GM21515 (cell line): ENCODE measurements at regions not wholly inside any gene's neighbourhood (a gene's known extent, or its start where the extent isn't known, plus 50 kb on each side); places are given as distances from the start of the nearest gene placed in this dataset.

ENCODE experiments used
- ATAC-seq: cut with Tn5 transposase; IDR thresholded peaks from one replicate; pipeline ENCODE4 v1.9.1; 2021; ENCODE audit not compliant: unreplicated experiment

GRCh38 chr3:153311541-153311940 is 149.5 kb downstream of the RAP2B start:
- ATAC-seq: no peak

DNA sequence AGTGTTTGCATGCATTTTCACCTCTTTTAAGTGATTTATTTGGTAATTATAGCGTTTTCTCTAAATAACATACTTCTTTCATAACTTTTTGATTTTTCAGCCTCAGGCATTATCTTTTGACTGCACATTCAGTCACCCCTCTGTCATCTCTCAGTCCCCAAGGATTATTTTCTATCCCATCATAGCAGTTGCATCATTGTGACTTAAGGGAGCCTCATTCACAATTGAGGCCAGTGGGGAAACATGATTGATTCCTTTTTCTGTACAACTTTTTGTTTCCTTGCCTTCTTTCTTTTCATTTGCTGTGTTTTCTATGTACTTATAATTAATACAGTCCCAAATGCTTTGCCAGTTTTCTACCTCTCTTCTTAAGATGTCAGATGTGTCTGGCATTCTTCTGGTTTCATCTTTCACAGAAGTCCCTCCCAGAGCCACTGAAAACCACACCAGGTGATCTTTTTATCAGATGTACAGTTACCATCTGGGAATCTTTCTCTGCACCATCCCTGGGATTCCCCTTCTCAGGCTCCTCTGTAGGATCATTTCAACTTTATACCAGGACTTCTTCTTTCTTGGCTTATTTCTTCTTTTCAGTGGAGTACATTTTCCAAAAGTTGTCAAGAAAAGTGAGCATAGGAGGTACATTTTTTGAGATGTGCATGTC is 151.4 kb downstream of the RAP2B start:
- ATAC-seq: no peak

- no peak for ATAC-seq
Observed at GRCh38 chr3:153314038-153314437, 152.0 kb downstream of the RAP2B start.

- ATAC-seq: no peak
Observed at GRCh38 chr3:153315781-153316180, 153.8 kb downstream of the RAP2B start.

DNA sequence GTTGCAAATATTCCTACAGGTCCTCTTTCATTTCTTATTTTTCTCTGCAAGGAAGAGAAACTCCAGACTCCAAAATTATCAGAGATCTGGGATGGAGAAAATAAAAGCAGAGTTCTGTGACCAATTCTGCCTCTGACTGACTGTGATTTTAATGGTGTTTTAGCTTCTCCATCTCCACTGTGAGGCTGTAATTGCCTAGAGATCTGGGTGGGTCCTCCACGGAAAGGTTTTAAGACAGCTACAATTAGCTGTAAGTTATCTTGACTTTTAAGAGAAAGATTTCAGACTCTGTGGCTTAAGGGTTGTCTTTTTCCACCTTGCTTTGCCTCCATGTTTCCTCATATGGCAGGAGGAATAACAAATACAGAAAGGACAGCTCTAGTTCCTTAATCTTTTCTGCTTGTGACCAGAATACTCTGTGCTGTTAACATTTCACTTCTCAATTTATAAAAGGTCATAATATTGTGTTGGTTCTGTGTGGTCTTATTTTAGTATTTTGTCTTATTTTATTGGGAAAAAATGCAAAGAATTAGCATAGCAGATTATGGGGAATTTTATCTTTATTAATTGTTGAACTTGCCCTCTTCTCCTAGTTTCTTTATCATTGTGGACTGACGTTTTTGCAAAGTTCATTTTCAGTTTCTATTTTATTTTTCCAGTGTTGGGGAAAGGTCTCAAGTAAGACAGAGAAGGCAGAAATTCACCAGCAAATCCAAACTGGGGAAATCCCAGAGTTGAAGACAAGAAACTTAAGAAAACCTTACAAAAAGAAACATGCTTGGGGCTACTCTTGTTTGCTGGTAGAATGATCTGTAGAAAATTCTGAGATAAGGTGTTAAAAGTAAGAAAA is 157.9 kb downstream of the RAP2B start:
- ATAC-seq: no peak

- ATAC-seq: no peak
Observed at GRCh38 chr3:153320585-153321128, 158.6 kb downstream of the RAP2B start.

- ATAC-seq: no peak
Observed at GRCh38 chr3:153328690-153329089, 166.7 kb downstream of the RAP2B start.

GRCh38 chr3:153330901-153331300 is 168.9 kb downstream of the RAP2B start:
- no peak for ATAC-seq

DNA sequence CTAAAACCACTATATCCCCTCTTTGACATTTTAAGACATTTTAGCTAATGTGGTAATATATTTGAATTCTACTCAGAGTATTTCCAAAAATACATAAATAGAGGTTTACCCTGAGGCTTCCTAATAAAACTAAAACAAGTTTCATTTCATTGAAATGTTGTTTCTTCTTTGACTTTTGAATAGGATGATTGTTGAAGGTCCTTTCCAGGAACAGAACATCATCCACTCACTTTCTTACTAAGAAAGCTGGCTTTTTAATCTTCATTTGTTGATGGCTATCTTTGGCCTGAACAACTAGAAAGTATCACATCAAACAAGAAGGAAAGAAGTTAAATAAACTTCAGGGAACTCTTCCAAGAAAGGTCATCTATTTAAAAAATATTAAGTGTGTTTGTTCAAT is 169.7 kb downstream of the RAP2B start:
- no peak for ATAC-seq

- no peak for ATAC-seq
Observed at GRCh38 chr3:153334558-153334957, 172.5 kb downstream of the RAP2B start.

DNA sequence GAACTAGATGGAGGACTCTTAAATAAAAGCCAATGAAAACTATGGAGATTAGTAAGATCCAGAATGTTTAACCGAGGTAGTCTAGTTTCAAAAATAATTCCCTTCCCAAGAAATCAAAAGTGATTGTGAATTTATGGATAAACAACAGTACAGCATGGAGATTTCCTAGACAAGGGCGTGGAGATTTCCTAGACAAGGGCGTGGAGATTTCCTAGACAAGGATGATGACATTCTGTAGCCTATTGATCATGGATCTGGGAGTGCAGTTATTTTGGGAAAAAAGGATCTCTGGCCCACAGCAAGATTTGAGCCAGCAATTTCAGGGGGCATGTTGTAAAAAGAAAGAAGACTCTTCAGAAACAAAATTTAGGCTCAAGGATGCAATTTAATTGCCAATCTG is 175.3 kb downstream of the RAP2B start:
- no peak for ATAC-seq

DNA sequence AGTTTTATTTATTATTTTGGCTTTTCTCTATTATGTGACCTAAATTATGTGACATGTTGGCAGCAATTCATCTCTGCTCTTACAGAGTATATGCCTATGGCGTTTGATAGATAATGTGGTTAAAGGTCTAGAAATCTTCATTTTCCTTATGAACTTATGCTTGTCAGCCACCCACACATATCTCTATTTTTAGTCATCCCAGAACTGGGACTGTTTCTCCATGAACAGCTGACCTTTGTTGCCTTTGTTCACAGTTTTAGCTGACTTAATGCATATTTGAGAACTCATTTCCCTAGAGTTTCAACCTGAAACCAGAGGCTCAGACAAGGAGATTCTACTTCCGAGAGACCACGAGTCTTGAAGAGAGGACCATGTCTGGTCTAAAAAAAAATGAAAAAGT is 176.5 kb downstream of the RAP2B start:
- no peak for ATAC-seq

DNA sequence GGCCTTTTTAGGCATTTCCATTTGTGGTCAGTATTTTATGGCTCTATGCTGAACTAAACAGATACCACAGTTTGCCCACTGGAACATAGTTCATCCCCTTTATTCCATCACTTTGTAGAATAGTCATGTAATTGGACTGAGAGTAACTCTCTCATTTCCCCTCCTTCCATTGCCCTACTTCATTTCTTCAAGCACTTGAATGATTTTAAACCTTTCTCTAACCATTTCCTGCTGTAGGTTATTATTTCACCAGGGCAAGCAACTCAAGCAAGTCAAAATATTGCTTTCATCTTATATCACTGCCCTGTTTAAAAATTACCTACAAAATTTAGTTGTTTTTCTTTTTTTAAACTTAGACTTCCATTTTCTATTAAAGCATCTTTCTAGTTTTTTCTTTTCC is 177.0 kb downstream of the RAP2B start:
- no peak for ATAC-seq

GRCh38 chr3:153343988-153344782 is 182.2 kb downstream of the RAP2B start:
- no peak for ATAC-seq

GRCh38 chr3:153348457-153349107 is 186.6 kb downstream of the RAP2B start:
- ATAC-seq: no peak

DNA sequence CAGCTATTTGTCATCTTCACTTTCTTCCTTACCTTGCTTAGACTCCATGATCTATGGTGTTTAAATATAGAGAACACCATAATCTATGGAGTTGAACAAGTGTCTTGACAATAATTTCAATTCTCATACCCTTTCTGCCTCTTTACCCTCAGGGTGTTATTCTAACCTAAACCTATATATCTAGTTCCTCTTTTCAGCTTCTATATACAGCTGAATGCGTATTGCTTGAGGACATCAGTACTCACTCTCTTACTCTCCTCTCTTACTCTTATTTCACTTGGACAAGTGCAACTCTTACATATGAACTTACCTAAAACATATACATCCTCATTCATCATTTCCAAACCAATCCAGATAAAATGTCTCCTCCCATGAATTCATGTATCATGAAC is 187.1 kb downstream of the RAP2B start:
- peak; percentile 85 for ATAC-seq

DNA sequence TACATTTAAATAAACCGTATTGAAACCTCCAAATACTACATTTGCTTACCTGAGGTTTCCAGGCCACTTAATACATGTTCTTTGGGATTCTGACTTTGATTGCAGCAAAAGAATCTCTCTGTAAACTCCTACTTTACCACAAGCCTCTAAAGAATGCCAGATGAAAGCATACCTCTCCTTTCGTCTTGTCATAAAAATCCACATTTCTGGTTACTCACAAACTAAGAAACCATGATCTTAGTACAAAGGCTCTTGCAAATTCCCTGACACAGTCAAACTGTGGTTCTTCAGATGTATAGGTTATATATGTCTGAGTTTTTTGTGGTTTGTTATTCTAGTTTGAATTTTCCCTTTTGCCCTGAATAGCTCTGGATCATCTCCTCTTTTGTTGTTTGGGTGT is 188.4 kb downstream of the RAP2B start:
- ATAC-seq: no peak

DNA sequence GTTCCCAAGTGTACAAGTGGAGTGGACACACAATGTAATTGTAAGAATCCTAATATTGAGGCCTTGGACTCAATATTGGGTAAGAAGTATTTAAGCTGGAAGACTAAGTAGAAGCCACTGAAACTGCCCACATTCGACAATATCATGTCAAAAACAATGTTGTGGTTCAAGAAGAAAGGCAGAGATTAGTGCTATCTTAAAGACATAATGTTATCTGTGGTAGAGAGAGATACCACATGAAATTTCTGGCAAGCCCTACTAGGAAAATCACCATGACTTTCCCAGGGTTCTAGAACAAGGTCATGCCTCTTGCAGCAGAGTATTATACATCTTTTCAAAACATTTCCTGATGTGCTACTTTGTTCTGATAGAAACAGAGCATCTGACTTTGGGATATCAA is 192.6 kb downstream of the RAP2B start:
- no peak for ATAC-seq

DNA sequence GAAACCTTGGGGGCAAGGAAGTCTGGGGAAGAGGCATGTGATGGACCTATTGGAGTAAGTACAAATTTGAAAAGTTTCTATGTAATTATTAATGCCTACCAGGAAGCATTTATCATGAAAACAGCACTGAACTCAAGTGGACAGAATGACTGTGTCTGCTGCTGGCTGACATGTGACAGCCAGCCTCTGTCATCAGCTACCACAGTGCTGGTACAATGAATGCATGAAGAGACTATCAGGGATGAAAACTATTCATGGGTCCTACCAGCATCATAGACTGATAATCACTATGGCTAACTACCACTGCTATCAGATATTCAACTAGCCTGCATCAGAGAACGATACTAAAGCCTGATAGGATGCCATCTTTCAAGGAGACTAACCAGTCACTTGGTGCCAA is 193.5 kb downstream of the RAP2B start:
- no peak for ATAC-seq

- ATAC-seq: no peak
Observed at GRCh38 chr3:153356908-153357307, 194.9 kb downstream of the RAP2B start.

DNA sequence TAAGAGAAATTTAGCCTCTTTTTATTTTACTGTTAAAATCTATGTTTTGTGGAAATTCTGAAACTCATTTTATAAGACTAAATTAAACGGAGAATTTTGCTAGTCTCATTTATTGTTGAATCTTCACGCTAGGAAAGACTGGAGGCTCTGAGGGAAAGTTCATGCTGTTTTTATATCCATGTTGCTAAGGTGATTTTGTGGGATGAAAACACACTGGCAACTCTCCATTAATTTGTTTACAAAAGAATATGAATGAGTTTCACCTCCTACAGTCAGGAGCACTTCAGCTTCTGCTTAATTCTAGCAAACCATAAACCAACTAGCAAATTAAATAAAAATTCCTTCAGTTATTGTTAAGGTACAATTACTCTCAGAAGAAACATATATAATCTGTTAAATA is 195.4 kb downstream of the RAP2B start:
- no peak for ATAC-seq
